ENCODE measurements at regions not wholly inside any gene's neighbourhood (a gene's known extent, or its start where the extent isn't known, plus 50 kb on each side); places are given as distances from the start of the nearest gene placed in this dataset.

GRCh38 chr4:126558596-126558995 is 1074.2 kb upstream of the INTU start:
- Histone ChIP-seq H3K4me1 (ENCODE audit: insufficient read depth, low read length) (no peaks in the 10 kb centered on the region), H3K4me2 (ENCODE audit: low read depth, low read length) (no peak overlapping the region), H4K20me1 (ENCODE audit: insufficient read depth, low read length) (no peaks in the 10 kb centered on the region), H3K27me3 (ENCODE audit: control insufficient read depth in 1 of 2, insufficient read depth in 2 of 2, low read length in 2 of 2) (no peaks in the 10 kb centered on the region; a peak in 1 of 5 replicates), H3K36me3 (replicated peaks in 1 of 2; ENCODE audit: control insufficient read depth in 1 of 2, insufficient read depth in 2 of 2, low read length in 2 of 2) (no peaks in the 10 kb centered on the region), H3K4me3 (replicated peaks in 1 of 3; ENCODE audit: insufficient read depth in 1 of 3, low read depth in 2 of 3, low read length in 3 of 3) (no peak overlapping the region), H3K79me2 (ENCODE audit: insufficient read depth, low read length) (no peaks in the 10 kb centered on the region), H3K9me3 (ENCODE audit: low read length) (no peaks in the 10 kb centered on the region), H3K27ac (ENCODE audit: extremely low read length, insufficient read depth, low read length) (no peak overlapping the region), H2AFZ (ENCODE audit: low read length) (no peak overlapping the region), H3K9ac (ENCODE audit: insufficient read depth, low read depth, low read length) (no peak overlapping the region)
- 0% methylated on average over 2 of the region's 2 CpGs for WGBS (ENCODE audit: low lambda C conversion rate)
- CTCF ChIA-PET (ENCODE audit: low intra/inter-chr PET ratio, low total read pairs): no interaction called here
- intact Hi-C loops (cut with micrococcal nuclease; ENCODE audit: unreplicated experiment) (no loop called here), in situ Hi-C loops (cut with HindIII; ENCODE audit: extremely low pct_ligation_motif_present, low pct_unique_long_range_greater_than_20kb) (no loop called here)
- FAIRE-seq: no peak
- POLR2A ChIA-PET: no interaction called here
- no peak for DNase-seq (ENCODE audit: low spot score)
- no TSS peak for BruUV-seq (replicated peaks)
- ATAC-seq: no peak
- TF ChIP-seq ZNF660 (CRISPR knock-in tag; IDR thresholded peaks at IDR 0.05; ENCODE audit: borderline replicate concordance, low read depth) (no peak), SP140L (CRISPR knock-in tag; IDR thresholded peaks at IDR 0.05; ENCODE audit: borderline replicate concordance) (no peak), BRCA1 (CRISPR knock-in tag; IDR thresholded peaks at IDR 0.05) (no peak), ZNF646 (CRISPR knock-in tag; IDR thresholded peaks at IDR 0.05) (no peak), ATF3 (CRISPR knock-in tag; IDR thresholded peaks at IDR 0.05) (no peak), FUBP1 (CRISPR knock-in tag; IDR thresholded peaks at IDR 0.05; ENCODE audit: borderline replicate concordance) (no peak), TAF15 (IDR thresholded peaks at IDR 0.05; ENCODE audit: low read depth, low read length, poor library complexity, severe bottlenecking) (no peak)
